Erythroblast (primary cell): ENCODE measurements at regions not wholly inside any gene's neighbourhood (a gene's known extent, or its start where the extent isn't known, plus 50 kb on each side); places are given as distances from the start of the nearest gene placed in this dataset.
"Not testable (repeated sequence)": the region's sequence is repeated elsewhere in the genome, so short reads cannot be mapped to it uniquely, and the experiment has no call there.

Source experiments
- GATA1 ChIP-seq: IDR thresholded peaks from 2 replicates; pipeline ENCODE4 v1.6.1; 2011; ENCODE audit warnings: low read depth, mild to moderate bottlenecking, control low read depth, low read length, moderate library complexity
- POLR2A ChIP-seq: IDR thresholded peaks from 2 replicates; pipeline ENCODE4 v1.6.1; 2011; ENCODE audit warnings: mild to moderate bottlenecking, low read length

GRCh38 chr2:45096038-45096437, 86.8 kb upstream of the SIX2 start:
- not testable (repeated sequence) for TF ChIP-seq POLR2A, GATA1
